Panc1 (cell line): ENCODE measurements at regions not wholly inside any gene's neighbourhood (a gene's known extent, or its start where the extent isn't known, plus 50 kb on each side); places are given as distances from the start of the nearest gene placed in this dataset.

Experiments
- ATAC-seq: fragments of 200-7000 bp; cut with Tn5 transposase; 2 replicates; pipeline ENCODE4 v1.9.1; 2020; ENCODE audit warnings: mild to moderate bottlenecking, moderate library complexity
- BruUV-seq: library from RNA; stranded (reverse); fragments of 400-500 nt; replicated peaks from 2 replicates; lab custom pipeline; 2021; lab: Mats Ljungman, UMichigan
- CTCF ChIA-PET: fragments of 300-600 bp; sonication (Branson Sonifier 250); formaldehyde crosslinking; loops from one replicate; lab custom pipeline; 2022; ENCODE audit warnings: antibody characterized with exemption; lab: Charles Lee
- POLR2A ChIA-PET: fragments of 300-600 bp; sonication (Branson Sonifier 250); formaldehyde crosslinking; loops from one replicate; lab custom pipeline; 2022; ENCODE audit warnings: antibody characterized with exemption; lab: Charles Lee
- DNase-seq: peaks from one replicate; pipeline ENCODE4 v3.0.0-alpha.2; 2010; ENCODE audit warnings: low read depth, low spot score
- H3K27ac ChIP-seq: 2 replicates; pipeline ENCODE4 v1.5.1; 2011; ENCODE audit warnings: mild to moderate bottlenecking, low read length, inconsistent platforms
- H3K27me3 ChIP-seq: fragments of 200-500 bp; sonication (Bioruptor generic); 2 replicates; pipeline ENCODE4 v1.6.0; 2014; ENCODE audit warnings: low read length, inconsistent platforms; ENCODE audit not compliant: control insufficient read depth, insufficient read depth
- H3K36me3 ChIP-seq: fragments of 200-500 bp; sonication (Bioruptor generic); 2 replicates; pipeline ENCODE4 v1.5.1; 2014; ENCODE audit warnings: inconsistent platforms, mild to moderate bottlenecking, low read length, moderate library complexity; ENCODE audit not compliant: control insufficient read depth, insufficient read depth
- H3K4me1 ChIP-seq: 2 replicates; pipeline ENCODE4 v1.5.1; 2011; ENCODE audit warnings: inconsistent platforms, mild to moderate bottlenecking, low read length, moderate library complexity; ENCODE audit not compliant: control insufficient read depth, insufficient read depth
- H3K4me3 ChIP-seq, 2 experiments: 2 replicates each; pipeline ENCODE4 v1.5.1; 2011 to 2012; ENCODE audit warnings: low read depth in 2 of 2, low read length in 2 of 2, mild to moderate bottlenecking in 2 of 2, inconsistent platforms in 1 of 2, moderate library complexity in 1 of 2
- H3K9me3 ChIP-seq: fragments of 200-500 bp; sonication (Bioruptor generic); 2 replicates; pipeline ENCODE4 v1.5.1; 2014; ENCODE audit warnings: low read depth, mild to moderate bottlenecking, inconsistent platforms, low read length, moderate library complexity; ENCODE audit not compliant: control insufficient read depth, insufficient read depth
- POLR2AphosphoS5 ChIP-seq: IDR thresholded peaks from 2 replicates; pipeline ENCODE4 v1.6.1; 2012; ENCODE audit warnings: mild to moderate bottlenecking, low read depth, low read length, moderate library complexity
- REST ChIP-seq, 2 experiments: IDR thresholded peaks; 2 replicates each; pipeline ENCODE4 v1.6.1; 2011 to 2012; ENCODE audit warnings: low read depth in 2 of 2, control low read depth in 1 of 2, low read length in 1 of 2, mild to moderate bottlenecking in 1 of 2, moderate library complexity in 1 of 2; ENCODE audit not compliant: insufficient read depth in 1 of 2
- SIN3A ChIP-seq: IDR thresholded peaks from 2 replicates; pipeline ENCODE4 v1.6.1; 2012; ENCODE audit warnings: low read depth, mild to moderate bottlenecking, low read length, moderate library complexity, borderline replicate concordance; ENCODE audit not compliant: insufficient read depth
- TCF7L2 ChIP-seq: IDR thresholded peaks from 2 replicates; pipeline ENCODE4 v1.6.1; 2011; ENCODE audit warnings: mild to moderate bottlenecking, low read depth, low read length, inconsistent platforms
- in situ Hi-C: cut with HindIII; loops from 2 replicates; pipeline ENCODE4 v1.10.0; 2016; ENCODE audit warnings: low sequenced_read_pairs, low pct_unique_long_range_greater_than_20kb
- intact Hi-C: fragments of 100-400 bp; cut with micrococcal nuclease; formaldehyde crosslinking; loops from one replicate; pipeline ENCODE4 v1.10.0; 2022; ENCODE audit not compliant: unreplicated experiment
- TF ChIP-seq, protein P1 (sequence below): fragments of 450-650 bp; IDR thresholded peaks from 2 replicates; pipeline ENCODE4 v1.5.1; 2017; ENCODE audit warnings: mild to moderate bottlenecking

DNA sequence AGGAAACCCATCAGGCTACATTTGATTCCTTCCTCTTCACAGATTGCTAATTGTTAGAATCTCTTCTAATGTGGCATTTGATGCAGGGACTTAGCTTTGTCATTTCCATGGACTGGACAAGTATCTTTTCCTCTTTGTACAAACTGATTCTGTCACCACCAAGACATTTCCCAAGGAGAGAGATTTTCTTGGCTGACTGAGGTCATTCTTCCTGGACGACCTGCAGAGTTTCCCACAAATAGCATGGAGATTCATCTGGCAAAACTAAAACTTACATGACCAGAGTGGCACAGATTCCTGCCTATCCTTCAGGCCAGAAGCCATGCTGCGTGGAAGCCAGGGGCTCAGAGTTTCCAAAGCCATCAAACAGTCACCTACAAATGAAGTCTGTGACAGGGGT is 269.2 kb upstream of the LRTM1 start:
- TF ChIP-seq, protein P1, sequence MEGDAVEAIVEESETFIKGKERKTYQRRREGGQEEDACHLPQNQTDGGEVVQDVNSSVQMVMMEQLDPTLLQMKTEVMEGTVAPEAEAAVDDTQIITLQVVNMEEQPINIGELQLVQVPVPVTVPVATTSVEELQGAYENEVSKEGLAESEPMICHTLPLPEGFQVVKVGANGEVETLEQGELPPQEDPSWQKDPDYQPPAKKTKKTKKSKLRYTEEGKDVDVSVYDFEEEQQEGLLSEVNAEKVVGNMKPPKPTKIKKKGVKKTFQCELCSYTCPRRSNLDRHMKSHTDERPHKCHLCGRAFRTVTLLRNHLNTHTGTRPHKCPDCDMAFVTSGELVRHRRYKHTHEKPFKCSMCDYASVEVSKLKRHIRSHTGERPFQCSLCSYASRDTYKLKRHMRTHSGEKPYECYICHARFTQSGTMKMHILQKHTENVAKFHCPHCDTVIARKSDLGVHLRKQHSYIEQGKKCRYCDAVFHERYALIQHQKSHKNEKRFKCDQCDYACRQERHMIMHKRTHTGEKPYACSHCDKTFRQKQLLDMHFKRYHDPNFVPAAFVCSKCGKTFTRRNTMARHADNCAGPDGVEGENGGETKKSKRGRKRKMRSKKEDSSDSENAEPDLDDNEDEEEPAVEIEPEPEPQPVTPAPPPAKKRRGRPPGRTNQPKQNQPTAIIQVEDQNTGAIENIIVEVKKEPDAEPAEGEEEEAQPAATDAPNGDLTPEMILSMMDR: no peak
- TF ChIP-seq REST (IDR thresholded peaks at IDR 0.05; ENCODE audit: insufficient read depth in 1 of 2, low read depth in 2 of 2, low read length in 1 of 2) (no peak), TCF7L2 (no peak), SIN3A (no peak), POLR2AphosphoS5 (no peak)
- Histone ChIP-seq H3K9me3 (no peaks in the 10 kb centered on the region), H3K4me1 (no peaks in the 10 kb centered on the region), H3K4me3 (no peak overlapping the region), H3K27ac (no peak overlapping the region), H3K27me3 (no peaks in the 10 kb centered on the region), H3K36me3 (no peaks in the 10 kb centered on the region)
- intact Hi-C loops: no loop called here
- ATAC-seq (no peak), DNase-seq (no peak)
- POLR2A ChIA-PET: no interaction called here
- in situ Hi-C loops: no loop called here
- no TSS peak for BruUV-seq
- CTCF ChIA-PET: no interaction called here

GRCh38 chr3:55196495-55196894 is 268.6 kb upstream of the LRTM1 start:
- TF ChIP-seq TCF7L2: no peak
- TF ChIP-seq SIN3A: no peak
- TF ChIP-seq REST (IDR thresholded peaks at IDR 0.05; ENCODE audit: insufficient read depth in 1 of 2, low read depth in 2 of 2, low read length in 1 of 2): no peak
- no peak for TF ChIP-seq POLR2AphosphoS5
- TF ChIP-seq, protein P1: no peak
- Histone ChIP-seq H3K4me3 (no peak overlapping the region), H3K4me1 (no peaks in the 10 kb centered on the region), H3K36me3 (no peaks in the 10 kb centered on the region), H3K9me3 (no peaks in the 10 kb centered on the region), H3K27me3 (no peaks in the 10 kb centered on the region), H3K27ac (no peak overlapping the region)
- intact Hi-C loops (no loop called here), in situ Hi-C loops (no loop called here)
- BruUV-seq: no TSS peak
- CTCF ChIA-PET: no interaction called here
- DNase-seq (no peak), ATAC-seq (no peak)
- POLR2A ChIA-PET: no interaction called here
